ENCODE measurements at regions not wholly inside any gene's neighbourhood (a gene's known extent, or its start where the extent isn't known, plus 50 kb on each side); places are given as distances from the start of the nearest gene placed in this dataset.

DNA sequence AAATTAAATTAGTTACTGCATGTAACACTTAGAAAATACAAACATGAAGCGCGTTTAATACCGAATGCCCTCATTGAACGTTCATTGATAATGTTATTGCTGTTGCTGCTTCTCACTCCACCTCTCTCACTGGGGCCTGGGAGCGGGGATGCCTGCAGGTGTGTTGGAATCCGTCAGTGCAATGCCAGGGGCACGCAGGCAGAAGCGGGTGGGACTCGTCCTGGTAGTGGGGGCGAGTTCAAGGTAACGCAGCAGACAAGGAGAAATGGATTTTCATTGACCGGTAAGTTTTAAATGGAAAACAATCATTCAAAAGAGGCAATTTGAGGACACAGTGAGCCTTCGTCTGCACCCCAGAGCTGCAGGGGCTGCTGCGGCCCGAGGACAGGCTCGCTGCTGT, 71.2 kb upstream of the AFDN start:
- DNase-seq (ENCODE audit: low read depth), result no peak

DNA sequence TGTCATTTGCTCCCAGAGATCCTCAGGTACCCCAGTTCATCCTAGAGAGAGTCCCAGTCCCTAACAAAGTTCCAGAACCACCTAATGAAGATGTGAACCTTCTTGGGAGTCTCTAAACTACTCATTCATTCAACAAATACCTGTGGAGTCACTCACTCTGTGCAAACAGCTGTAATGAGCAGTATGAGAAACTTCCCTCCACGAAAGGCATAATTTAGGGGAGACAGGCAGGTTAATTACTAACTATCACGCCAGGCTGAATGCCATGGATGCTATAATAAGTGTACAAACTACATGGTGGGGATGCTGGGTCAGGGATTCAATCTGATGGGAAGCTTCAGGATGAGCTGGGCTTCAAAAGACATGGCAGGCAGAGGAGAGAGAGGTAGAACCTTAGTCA, 70.1 kb upstream of the AFDN start:
- no peak for DNase-seq (ENCODE audit: low read depth)

DNA sequence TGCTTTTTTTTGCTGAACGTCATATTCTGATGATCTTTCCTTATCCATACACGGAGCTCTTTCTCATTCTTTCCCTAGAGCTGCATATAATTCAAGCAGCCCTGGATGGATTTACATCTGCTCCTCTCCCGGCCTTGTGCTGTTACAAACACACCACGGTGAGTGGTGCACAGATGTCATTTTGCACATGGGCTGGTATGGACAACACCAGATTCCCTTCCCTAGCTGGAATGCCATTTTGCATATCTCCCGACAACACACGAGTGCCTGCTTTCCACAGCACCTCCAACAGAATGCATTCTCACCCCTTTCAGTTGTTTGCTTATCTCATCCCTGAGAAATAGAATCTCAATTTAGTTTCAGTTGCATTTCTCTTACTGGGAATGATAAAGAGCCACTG, 69.5 kb upstream of the AFDN start:
- no peak for DNase-seq (ENCODE audit: low read depth)

DNA sequence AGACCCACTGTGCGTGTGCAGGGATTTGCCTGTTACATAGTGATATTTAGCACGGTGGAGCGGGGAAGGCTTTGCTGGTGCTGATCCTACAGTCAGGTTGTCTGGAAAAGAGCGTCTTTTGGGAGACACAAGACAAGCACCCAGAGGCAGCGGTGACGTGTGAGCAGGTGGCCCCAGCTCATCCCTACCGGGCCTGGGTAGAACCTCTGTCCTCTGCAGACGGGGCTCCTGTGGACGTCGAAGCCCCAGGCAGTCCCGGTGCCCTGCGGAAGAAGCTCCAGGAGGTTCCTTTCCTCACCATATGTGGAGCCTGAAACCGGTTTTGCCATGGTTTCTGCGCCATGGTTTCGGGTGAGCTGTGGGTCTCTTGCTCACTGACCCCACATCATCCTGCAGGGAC, 68.9 kb upstream of the AFDN start:
- DNase-seq (ENCODE audit: low read depth), result no peak

DNA sequence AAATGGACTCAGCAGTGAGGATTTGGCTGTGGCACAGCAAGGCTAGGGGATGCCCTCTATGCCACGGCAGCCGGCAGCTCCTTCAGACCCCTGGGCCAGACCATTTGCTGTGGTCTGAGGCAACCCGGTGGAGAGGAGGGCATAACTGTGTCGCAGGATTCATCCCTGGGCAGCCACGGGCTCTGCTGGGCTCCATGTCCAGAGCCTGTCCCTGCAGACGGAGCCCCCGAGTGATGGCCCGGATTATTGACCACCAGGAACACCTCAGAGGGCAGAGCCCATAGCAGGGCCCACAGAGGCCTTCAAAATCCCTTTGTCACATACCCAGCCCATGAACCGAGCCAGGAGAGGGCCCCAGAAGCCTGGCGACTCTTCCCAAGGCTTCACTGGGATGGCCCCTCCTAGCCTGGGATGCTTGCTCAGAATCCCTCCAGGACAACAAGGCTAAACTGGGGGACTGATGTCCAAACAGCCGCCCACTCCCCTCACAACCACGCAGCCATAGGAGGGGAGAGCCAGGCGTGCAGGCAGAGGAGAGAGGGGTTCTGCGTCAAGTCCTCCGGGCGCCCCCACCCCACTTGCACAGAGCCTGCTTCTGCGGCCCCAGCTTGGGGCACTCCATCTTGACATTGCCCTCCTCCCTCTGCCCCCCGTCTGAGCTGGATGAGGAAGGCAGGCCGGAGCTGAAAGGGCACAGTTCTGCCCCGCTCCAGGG, 68.2 kb upstream of the AFDN start:
- DNase-seq (ENCODE audit: low read depth), result no peak

DNA sequence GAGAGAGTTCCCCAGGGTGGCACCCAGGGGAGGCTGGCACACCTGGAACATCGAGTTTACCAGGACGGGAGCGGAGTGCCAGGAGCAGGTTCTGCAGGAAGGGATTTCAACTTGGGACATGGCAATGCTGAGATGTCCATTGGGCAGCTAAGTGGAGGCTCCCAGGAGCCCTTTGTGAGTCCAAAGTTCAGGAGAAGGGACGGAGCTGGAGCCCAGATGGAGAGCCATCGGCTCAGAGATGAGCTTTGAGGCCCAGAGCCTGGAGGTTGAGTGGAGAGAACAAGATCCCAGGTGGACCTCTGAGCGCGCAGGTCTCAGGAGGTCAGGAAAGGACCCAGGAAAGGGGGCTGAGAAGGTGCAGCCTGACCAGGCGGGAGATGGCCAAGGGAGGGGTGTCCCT, 67.5 kb upstream of the AFDN start:
- no peak for DNase-seq (ENCODE audit: low read depth)

DNA sequence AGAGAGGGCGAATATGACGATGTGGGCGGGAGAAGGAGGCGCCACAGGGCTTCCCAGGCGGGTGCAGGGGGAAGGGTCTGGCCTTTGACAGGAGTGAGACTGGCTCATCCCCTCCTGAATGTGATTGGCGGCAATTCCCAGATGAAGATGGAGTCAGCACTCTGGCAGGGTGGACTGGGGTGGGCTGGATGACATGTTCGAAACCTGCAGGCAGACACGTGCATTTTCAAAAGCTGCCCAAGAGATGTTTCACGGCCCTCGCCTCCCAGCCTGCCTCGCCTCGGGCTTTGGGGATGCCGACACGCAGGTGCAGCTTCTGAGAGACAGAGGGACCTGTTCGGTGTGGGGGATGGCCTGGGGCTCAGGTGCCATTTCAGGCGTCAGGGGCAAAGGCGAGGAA, 66.8 kb upstream of the AFDN start:
- no peak for DNase-seq (ENCODE audit: low read depth)

DNA sequence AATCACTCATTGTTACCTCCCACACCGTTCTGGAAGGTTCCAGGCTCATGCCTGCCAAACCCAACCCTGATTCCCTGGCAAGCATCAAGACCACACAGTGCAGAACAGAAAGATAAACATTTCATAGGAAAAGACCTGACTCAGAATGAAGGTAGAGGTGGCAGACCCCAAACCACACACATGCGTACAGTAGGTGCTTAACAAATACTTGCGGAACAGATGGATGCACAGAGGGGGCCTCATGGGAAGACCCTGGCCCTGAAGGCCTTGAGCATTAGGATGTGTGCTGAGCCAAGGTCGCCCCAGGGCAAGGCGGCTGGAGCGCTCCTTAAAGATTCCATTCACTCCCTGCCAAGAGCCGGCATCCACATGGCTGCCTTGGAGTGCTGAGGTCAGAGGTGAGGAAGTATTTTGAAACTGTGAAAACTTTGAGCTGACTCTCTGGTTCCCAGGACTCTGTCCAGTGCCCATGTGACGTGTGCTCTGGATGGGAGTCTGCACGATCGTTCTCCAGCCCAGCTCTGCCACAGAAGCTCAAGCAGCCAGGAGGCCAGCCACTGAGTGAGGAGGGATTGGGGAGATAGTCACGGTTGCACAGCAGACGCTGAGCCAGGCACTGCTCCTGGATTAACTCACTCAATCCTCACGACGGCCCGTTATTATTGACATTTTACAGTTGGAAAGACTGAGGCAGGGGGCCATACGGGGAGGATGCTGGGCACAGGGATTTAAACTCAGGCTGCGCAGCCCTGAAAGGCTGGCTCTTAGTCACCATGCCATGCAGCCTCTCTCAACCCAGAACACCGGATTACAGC, 65.5 kb upstream of the AFDN start:
- peak; percentile 67 for DNase-seq (ENCODE audit: low read depth)

DNA sequence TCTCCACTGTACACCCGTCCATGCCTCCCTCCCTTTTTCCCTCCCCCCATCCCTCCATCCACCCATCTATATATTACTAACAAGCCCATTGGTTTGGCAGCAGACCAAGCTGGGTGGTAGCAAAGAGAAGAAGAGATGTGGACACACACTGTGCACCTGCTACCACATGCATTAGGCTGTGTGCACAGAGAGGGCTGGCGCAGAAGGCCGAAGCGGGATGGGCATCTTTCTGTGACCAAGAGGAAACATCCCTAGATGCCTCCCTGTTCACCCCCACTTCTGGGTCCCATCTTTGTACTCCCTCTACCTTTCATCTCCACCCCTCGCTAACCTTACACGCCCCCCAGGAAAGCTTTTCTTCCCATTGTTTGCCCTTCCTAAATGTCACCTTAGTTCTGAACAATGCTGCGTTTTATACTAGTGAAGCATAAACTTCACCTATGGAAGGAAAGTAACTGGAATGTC, 64.9 kb upstream of the AFDN start:
- no peak for DNase-seq (ENCODE audit: low read depth)

DNA sequence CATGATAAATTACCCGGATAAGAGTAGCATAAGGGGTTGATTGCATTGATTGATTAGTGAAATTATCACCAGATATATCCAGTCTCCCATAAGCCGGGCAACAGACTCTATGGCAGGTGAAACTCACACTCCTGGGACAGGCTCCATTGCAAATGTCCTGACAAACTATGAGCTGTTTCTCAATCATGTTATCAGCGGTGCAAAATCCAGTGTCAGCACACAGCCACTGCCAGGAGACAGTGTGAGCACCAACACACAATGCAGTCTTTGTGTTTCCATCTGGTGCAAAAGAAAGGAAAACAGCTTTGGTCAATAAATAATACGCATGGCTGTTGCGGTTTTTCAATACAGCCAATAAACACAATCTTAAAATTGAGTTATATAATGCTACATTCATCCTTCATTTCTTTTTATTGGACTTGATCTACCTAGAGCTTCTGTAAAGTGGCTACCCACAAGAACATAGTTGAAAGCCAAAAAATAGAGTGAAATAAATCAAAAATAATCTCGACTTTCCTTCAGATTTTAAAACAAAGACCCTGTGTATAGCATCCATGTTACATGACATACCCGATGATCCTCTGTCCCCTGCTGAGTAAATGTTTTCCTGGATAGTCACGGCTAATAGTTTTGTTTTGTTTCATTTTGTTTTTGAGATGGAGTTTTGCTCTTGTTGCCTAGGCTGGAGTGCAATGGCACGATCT, 64.3 kb upstream of the AFDN start:
- DNase-seq (ENCODE audit: low read depth), result no peak

DNA sequence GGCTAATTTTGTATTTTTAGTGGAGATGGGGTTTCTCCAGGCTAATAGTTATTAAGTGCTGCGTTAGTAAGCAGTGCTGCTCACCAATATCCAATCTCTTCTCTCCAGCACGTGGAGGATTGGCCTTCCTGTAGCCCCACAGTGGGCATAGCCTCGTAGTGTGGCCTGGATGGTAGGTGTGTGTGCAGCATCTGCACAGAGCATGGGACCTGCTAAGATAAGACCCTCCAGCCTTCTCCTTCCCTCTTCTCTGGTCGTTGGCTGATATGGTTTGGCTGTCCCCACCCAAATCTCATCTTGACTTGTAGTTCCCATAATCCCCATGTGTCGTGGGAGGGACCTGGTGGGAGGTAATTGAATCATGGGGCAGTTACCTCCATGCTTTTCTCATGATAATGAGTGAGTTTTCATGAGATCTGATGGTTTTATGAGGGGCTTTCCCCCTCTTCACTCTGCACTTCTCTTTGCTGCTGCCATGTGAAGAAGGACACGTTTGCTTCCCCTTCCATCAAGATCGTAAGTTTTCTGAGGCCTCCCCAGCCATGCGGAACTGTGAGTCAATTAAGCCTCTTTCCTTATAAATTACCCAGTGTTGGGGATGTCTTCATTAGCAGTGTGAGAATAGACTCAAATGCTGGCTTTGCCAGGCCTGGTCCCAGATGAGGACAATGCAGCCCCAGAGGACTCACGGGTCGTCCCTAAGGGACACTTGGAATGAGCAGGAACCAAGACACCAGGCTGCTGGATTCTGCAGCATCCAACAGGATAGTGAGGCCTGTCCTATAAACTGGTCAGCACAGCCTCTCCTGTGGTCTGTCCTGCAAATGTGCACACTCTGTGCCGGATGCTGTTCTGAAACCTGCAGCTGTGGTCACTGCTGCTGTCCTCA, 63.4 kb upstream of the AFDN start:
- DNase-seq (ENCODE audit: low read depth), result no peak

DNA sequence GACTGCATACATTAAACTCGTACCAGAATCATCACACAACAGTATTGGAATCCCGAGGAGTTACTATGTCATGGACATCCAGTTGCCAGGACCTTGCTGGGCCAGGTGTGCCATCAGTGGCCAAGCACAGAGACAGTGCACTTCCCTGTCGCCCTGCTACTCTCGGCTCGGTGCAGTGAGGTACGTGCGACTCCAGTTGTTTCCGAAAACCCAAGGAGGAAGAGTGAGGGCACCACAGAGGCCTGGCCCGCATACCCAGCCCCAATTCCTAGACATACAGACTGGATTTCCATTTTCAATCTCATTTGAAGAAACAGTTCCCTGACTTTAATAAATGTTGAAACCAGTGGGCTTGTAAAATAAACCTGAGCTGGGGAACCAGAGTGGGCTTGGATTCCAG, 62.5 kb upstream of the AFDN start:
- DNase-seq (ENCODE audit: low read depth), result no peak

DNA sequence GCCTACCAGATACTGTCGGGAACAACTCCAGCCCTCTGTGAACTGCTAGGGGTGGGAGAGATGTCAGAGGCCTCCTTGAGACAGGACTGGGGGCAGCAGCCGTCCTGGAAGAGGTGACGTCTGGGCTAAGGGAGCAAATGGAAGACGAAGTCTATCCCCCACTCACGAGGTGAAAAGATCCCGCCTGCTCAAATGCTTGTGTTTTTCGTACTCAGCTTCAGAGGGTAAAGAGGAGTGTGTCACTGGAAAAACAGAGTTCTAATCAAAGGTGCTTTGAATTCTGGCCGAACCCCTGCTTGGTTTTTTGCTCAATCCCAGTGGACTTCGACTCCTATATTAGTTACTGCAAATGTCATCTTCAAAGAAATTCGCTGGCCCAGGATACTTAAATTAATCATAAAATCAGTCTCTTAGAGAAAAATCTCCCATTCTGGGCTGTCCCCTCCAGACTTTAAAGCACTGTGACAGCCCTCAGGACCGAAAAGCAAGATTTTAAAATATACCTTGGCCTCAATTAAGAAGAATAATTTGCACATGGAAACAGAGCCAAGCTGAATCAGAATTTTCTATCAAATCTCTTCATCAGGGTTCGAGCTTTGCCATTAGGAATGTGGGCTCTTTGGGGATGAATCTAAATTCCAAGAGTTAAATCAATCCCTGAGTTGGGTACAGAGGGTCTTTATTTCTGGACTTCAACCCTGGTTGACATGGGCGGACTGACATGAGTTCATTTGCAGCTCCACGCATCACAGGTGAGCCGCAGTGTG, 61.8 kb upstream of the AFDN start:
- no peak for DNase-seq (ENCODE audit: low read depth)

DNA sequence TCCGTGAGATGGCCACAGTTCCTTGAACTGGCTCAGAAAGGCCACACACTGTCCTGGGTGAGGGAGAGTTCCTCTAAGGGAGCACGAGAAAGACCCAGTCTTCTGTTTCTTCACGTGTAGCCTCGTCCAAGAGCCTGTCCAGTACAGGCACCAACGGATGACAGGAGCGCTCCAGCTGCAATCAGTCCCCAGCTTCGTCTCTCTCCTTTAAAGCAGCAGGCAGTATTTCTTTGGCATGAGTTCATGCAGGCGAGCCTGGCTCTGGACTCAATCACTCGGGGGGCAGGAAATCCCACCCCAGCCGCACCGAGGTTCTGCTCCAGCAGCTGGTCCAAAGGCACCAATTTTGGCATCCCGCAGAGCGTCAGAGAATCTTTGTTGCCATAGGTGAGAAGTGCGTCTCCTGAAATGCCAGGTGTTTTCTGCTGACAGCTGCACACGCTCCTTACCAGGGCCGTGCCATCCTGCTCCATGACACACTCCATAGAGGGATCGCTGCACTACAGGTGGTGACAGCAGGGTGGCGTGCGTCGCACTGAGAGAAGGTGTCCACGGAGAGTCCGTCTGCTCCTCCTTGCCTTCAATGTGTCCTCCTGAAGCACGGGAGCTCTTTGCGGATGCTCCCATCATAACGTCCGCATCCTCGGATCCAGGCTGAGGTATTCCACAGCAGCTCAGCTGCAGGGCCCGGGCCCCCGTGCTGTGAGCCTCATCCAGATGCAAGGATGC, 59.6 kb upstream of the AFDN start:
- no peak for DNase-seq (ENCODE audit: low read depth)

DNA sequence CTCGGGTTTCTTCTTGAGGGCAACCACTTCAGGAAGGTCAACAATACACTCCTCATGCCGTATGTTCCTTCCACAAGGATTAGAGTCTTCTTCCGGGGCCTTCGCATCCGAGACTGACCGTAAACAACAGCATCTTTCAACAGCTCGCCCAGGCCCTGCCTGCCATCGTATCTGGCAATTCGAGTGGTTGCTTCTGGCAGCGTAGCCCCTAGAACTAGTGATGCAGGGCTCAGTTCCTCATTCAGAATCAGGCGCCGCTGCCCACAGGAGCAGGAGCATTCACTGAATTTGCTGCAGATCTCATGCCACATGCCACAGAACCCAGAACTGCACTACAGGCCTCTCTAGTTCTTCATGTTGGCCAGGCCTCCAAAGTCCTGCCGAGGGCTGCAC, 59.0 kb upstream of the AFDN start:
- DNase-seq (ENCODE audit: low read depth), result no peak

DNA sequence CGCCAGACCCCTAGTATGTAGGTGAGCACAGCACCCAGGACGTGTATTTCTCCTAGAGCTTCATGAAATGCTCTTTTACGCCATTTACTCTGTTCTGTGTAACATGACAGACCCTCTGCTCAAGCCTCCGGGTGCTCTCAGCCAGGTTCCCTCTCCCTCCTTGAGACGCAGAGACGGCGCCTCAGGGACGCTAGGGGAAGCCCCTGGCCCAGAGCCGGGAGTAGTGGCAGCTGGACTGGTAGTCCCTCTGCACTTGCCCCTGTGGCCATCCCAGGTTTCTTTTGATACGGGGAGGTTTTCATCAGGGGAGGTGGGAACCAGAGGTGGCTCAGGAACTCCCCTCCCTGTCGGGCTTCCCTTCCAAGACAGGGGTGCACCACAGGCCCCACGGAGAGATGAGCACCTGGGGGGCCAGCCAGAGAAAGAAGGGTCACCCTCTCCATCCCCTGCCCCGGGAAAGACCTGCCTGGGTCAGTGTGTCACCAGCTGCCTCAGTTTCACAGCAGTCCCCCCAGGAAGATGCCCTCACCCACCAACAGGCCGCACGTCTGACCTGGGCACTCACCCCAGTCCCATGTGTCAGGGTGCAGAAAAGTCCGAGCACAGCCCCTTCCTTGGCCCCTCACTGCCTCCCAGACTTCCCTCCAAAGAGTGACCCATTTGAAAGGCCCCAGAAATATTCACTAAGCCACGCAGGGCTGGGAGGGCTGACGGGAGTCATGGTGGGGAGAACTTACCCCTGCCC, 58.1 kb upstream of the AFDN start:
- no peak for DNase-seq (ENCODE audit: low read depth)

DNA sequence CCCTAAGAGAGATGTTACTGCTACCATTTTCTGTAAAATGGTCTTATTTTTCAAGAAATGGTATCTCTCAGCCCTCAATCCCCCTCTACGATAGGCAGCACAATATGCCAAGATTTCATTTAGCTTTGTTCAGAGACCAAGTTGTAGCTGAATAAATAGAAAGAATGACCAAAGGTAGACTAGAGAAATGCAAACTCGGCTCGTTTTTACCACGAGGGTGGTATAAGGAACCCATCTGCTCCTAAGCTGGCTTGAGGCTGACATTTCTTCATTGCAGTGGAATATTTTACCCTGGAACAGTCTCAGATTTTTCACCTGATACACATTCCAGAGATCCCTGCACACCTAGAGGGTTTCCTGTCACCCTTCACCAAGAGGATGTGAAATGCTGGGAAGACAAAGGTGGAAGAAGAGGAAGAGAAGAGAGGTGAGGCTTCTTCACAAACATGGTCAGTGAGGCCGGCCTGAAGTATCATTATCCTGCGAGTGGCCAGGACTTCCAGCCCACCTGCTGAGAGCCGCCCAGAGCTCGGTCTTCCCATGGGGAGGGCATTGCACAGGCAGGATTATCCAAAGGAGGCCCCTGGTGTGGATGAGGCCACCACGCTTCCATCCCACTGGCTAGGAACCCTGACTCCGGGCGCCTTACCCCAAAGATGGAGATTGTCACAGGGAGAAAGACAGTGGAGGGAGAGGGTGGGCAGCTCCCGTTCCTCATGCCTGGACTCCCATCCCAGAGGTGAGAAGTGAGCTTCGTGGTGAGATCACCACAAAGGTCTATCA, 57.1 kb upstream of the AFDN start:
- DNase-seq (ENCODE audit: low read depth), result no peak

DNA sequence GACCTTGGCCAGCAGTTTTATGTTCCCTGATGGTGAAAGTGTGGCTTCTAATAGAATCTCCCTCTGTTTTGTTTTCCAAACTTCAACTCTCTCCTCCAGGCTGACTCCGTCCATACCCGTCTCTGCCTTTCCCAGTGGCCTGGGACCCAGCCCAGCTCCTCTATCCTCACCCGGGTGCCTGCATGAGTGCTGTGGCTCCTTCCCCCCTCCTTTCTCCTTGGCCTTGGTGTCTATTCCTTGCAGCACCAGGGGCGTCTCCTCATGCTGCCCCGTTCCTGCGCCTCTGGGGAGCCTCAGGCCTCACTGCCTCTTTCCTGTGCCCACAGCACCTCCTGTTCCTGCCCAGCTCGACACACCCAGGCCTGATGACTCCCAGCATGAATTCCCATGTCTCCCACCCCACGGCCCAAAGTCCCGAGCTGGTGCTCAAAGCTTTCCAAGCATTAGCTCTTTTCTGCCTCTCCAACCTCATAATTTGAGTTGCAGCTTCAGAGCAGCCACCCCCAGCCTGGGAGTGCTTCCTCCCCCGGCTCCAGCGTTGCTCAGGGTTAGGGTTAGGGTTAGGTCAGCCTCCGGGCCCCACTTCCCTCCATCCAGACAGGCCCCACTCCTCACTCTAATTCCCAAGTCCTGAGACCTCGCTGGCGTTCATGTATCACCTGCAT, 56.3 kb upstream of the AFDN start:
- no peak for DNase-seq (ENCODE audit: low read depth)

Data from RPMI7951 (cell line).